ENCODE measurements at regions not wholly inside any gene's neighbourhood (a gene's known extent, or its start where the extent isn't known, plus 50 kb on each side); places are given as distances from the start of the nearest gene placed in this dataset.

- ChIA-PET CTCF (interaction anchor here (0.6 to 1.8 kb wide), 6 partner anchors 21 to 286 kb away, joined by 3 to 10 read pairs (median 3); no protein-coding TSS in a partner anchor), POLR2A (no interaction called here)
- Histone ChIP-seq H3K9ac (ENCODE audit: low read length) (no peak overlapping the region), H3K27ac (ENCODE audit: low read length in 2 of 2) (no peak overlapping the region), H3K27me3 (replicated peaks in 1 of 4; ENCODE audit: control extremely low read depth in 1 of 4, control insufficient read depth in 3 of 4, insufficient read depth in 4 of 4, low read length in 3 of 4) (peaks cover 0 to 4% (median 0%) of the 10 kb centered on the region in 4 experiments), H4K20me1 (ENCODE audit: control insufficient read depth, insufficient read depth, low read length, poor library complexity, severe bottlenecking) (no peaks in the 10 kb centered on the region), H3K79me2 (ENCODE audit: control insufficient read depth, insufficient read depth, low read length) (peaks cover 9% of the 10 kb centered on the region), H3K36me3 (replicated peaks in 1 of 2; ENCODE audit: control extremely low read depth in 1 of 2, control insufficient read depth in 1 of 2, extremely low read depth in 1 of 2, insufficient read depth in 2 of 2, low read length in 1 of 2) (no peaks in the 10 kb centered on the region), H3K9me3 (ENCODE audit: control extremely low read depth in 1 of 3, control insufficient read depth in 2 of 3, insufficient read depth in 1 of 3, low read length in 2 of 3) (peaks cover 0 to 10% (median 1%) of the 10 kb centered on the region in 3 donors), H3K4me2 (replicated peaks; ENCODE audit: low read depth, low read length, poor library complexity, severe bottlenecking) (no peak overlapping the region), H3K4me3 (ENCODE audit: control extremely low read depth in 1 of 5, extremely low read depth in 1 of 5, insufficient read depth in 1 of 5, low read depth in 2 of 5, low read length in 4 of 5) (no peak overlapping the region), H3K4me1 (ENCODE audit: control insufficient read depth in 2 of 2, insufficient read depth in 2 of 2, low read length in 2 of 2) (peaks cover 19 to 20% of the 10 kb centered on the region in 2 donors), H2AFZ (ENCODE audit: insufficient read depth, low read depth, low read length, poor library complexity, severe bottlenecking) (no peak overlapping the region)
- DNase-seq (no peak), ATAC-seq (ENCODE audit: low read depth) (no peak)
- 66% methylated on average over 5 of the region's 5 CpGs for WGBS (ENCODE audit: insufficient coverage)
- intact Hi-C loops (cut with micrococcal nuclease) = no loop called here
- peaks cover 6% of the 10 kb centered on the region for H3K9me3 Mint-ChIP-seq (ENCODE audit: insufficient read depth)
- peaks cover 21% of the 10 kb centered on the region for H3K4me1 Mint-ChIP-seq
- no peaks in the 10 kb centered on the region for H3K27me3 Mint-ChIP-seq
- no peak overlapping the region for H3K4me3 Mint-ChIP-seq
- TF ChIP-seq EZH2 (IDR thresholded peaks at IDR 0.05; ENCODE audit: borderline replicate concordance, insufficient read depth, low read depth, low read length, poor library complexity, severe bottlenecking) (no peak), CTCF (IDR thresholded peaks at IDR 0.05) (no peak)
- H3K27ac Mint-ChIP-seq = no peak overlapping the region
Observed at GRCh38 chr2:174666845-174667244, 69.2 kb upstream of the WIPF1 start.

- H3K27me3 ChIP-seq (replicated peaks in 1 of 4; ENCODE audit: control extremely low read depth in 1 of 4, control insufficient read depth in 3 of 4, insufficient read depth in 4 of 4, low read length in 3 of 4) = peaks cover 0 to 4% (median 0%) of the 10 kb centered on the region in 4 experiments
- H3K9me3 ChIP-seq (ENCODE audit: control extremely low read depth in 1 of 3, control insufficient read depth in 2 of 3, insufficient read depth in 1 of 3, low read length in 2 of 3) = peaks cover 0 to 4% (median 0%) of the 10 kb centered on the region in 3 donors
- Mint-ChIP-seq H3K4me1 (peaks cover 21% of the 10 kb centered on the region), H3K27me3 (no peaks in the 10 kb centered on the region), H3K4me3 (no peak overlapping the region), H3K9me3 (ENCODE audit: insufficient read depth) (peaks cover 3% of the 10 kb centered on the region), H3K27ac (no peak overlapping the region)
- no peak overlapping the region for H2AFZ ChIP-seq (ENCODE audit: insufficient read depth, low read depth, low read length, poor library complexity, severe bottlenecking)
- H3K79me2 ChIP-seq (ENCODE audit: control insufficient read depth, insufficient read depth, low read length) = peaks cover 13% of the 10 kb centered on the region
- H4K20me1 ChIP-seq (ENCODE audit: control insufficient read depth, insufficient read depth, low read length, poor library complexity, severe bottlenecking) = no peaks in the 10 kb centered on the region
- CTCF ChIA-PET = interaction anchor here (0.7 to 1.8 kb wide), 4 partner anchors 22 to 87 kb away, joined by 3 to 10 read pairs (median 4); no protein-coding TSS in a partner anchor
- intact Hi-C loops (cut with micrococcal nuclease) = no loop called here
- H3K27ac ChIP-seq (ENCODE audit: low read length in 2 of 2) = no peak overlapping the region
- DNase-seq = no peak
- TF ChIP-seq EZH2 (IDR thresholded peaks at IDR 0.05; ENCODE audit: borderline replicate concordance, insufficient read depth, low read depth, low read length, poor library complexity, severe bottlenecking) = no peak
- TF ChIP-seq CTCF (IDR thresholded peaks at IDR 0.05) = no peak
- no peaks in the 10 kb centered on the region for H3K36me3 ChIP-seq (replicated peaks in 1 of 2; ENCODE audit: control extremely low read depth in 1 of 2, control insufficient read depth in 1 of 2, extremely low read depth in 1 of 2, insufficient read depth in 2 of 2, low read length in 1 of 2)
- H3K9ac ChIP-seq (ENCODE audit: low read length) = no peak overlapping the region
- no peak overlapping the region for H3K4me3 ChIP-seq (ENCODE audit: control extremely low read depth in 1 of 5, extremely low read depth in 1 of 5, insufficient read depth in 1 of 5, low read depth in 2 of 5, low read length in 4 of 5)
- H3K4me1 ChIP-seq (ENCODE audit: control insufficient read depth in 2 of 2, insufficient read depth in 2 of 2, low read length in 2 of 2) = peaks cover 19 to 20% of the 10 kb centered on the region in 2 donors
- POLR2A ChIA-PET = no interaction called here
- no peak overlapping the region for H3K4me2 ChIP-seq (replicated peaks; ENCODE audit: low read depth, low read length, poor library complexity, severe bottlenecking)
- no peak for ATAC-seq (ENCODE audit: low read depth)
Observed at GRCh38 chr2:174666312-174666711, 68.7 kb upstream of the WIPF1 start.
